Heart right ventricle (tissue), 16 donors: ENCODE measurements at regions not wholly inside any gene's neighbourhood (a gene's known extent, or its start where the extent isn't known, plus 50 kb on each side); places are given as distances from the start of the nearest gene placed in this dataset.

Experiments used
- ATAC-seq, 8 donors: fragments of 200-7000 bp; cut with Tn5 transposase; one replicate each; pipeline ENCODE4 v1.9.1; 2020; ENCODE audit warnings: mild to moderate bottlenecking in 8 of 8, moderate library complexity in 8 of 8, moderate number of reproducible peaks in 1 of 8
- DNase-seq, 2 donors: peaks; one replicate each; pipeline ENCODE4 v3.0.0-alpha.2; 2020
- H3K27ac ChIP-seq, 10 donors: fragments of 200-600 bp; sonication (generic) in 2 of 10; one replicate each; pipeline versions ENCODE4 v1.5.0 to v1.8.0; 2020 to 2022; ENCODE audit warnings: mild to moderate bottlenecking in 3 of 10
- H3K27me3 ChIP-seq, 7 donors: fragments of 200-600 bp; one replicate each; pipeline ENCODE4 v1.8.0; 2021 to 2022; ENCODE audit warnings: mild to moderate bottlenecking in 2 of 7
- H3K36me3 ChIP-seq, 9 donors: fragments of 200-600 bp; sonication (generic) in 1 of 9; one replicate each; pipeline versions ENCODE4 v1.5.0 to v1.8.0; 2020 to 2022; ENCODE audit warnings: mild to moderate bottlenecking in 2 of 9
- H3K4me1 ChIP-seq, 9 donors: fragments of 200-600 bp; sonication (generic) in 1 of 9; one replicate each; pipeline versions ENCODE4 v1.5.0 to v1.8.0; 2020 to 2022; ENCODE audit warnings: mild to moderate bottlenecking in 4 of 9
- H3K4me3 ChIP-seq, 10 donors: fragments of 200-600 bp; sonication (generic) in 2 of 10; one replicate each; pipeline versions ENCODE4 v1.5.0 to v1.8.0; 2020 to 2022; ENCODE audit warnings: mild to moderate bottlenecking in 7 of 10, moderate library complexity in 2 of 10
- H3K9me3 ChIP-seq, 11 donors: fragments of 200-600 bp in 10 of 11; sonication (generic) in 2 of 11; one replicate each; pipeline versions ENCODE4 v1.5.0 to v1.8.0; 2013 to 2022; ENCODE audit warnings: mild to moderate bottlenecking in 2 of 11, control low read depth in 1 of 11, moderate library complexity in 1 of 11
- WGBS, 2 donors: extraction: QIAGEN DNeasy Blood & Tissue Kit; methylation state at CpG; one replicate each; pipeline ENCODE4 v1.1.7; 2013; ENCODE audit warnings: inconsistent platforms in 1 of 2; 5-methylcytosine and 5-hydroxymethylcytosine counted together
- intact Hi-C, 10 donors: fragments of 100-400 bp; cut with DNase I; formaldehyde crosslinking; loops; one replicate each; pipeline versions ENCODE4 v1.11.1 to v1.14.2; 2022
- TF ChIP-seq, protein P1 (sequence below), 9 donors: fragments of 200-600 bp; sonication (generic) in 2 of 9; IDR thresholded peaks; one replicate each; pipeline versions ENCODE4 v1.5.0 to v1.8.0; 2021 to 2022; ENCODE audit warnings: antibody characterized with exemption in 9 of 9, mild to moderate bottlenecking in 5 of 9, moderate library complexity in 1 of 9
- donor health status: Arrhythmogenic right ventricular cardiomyopathy.
- donor health status: ischemic (EF 13 %, LVEDD 7.1; RV severe dilation, severe dysfunction).
- donor health status: healthy with polysubstance abuse.
- donor health status: DM: no; HTN: yes; CAD: no.
- donor health status: DM: no; HTN: no; CAD: no.
- donor health status: ischemic (EF 25% LVEDD 6.9; RV normal size, moderate dysfunction).
- donor health status: ischemic (EF 25% LVEDD 5.7; RV mildly dilated, moderate dysfunction).
- donor health status: healthy.
- donor health status: DM: yes; HTN: yes; CAD: no.
- donor health status: Ischemic cardiomyopathy.
- donor health status: ischemic (EF 35%, LVEDD 5.7; RV mildly dilated, moderate dysfunction).
- donor health status: nonischemic (EF 11% LVEDD 7.7; RV severe dilation, severe dysfunction).
- donor health status: DM: yes; HTN: yes; CAD: no.
- donor health status: PGD.
- donor health status: ischemic (EF 29% LVEDD 5.4; RV normal size, mild dysfunction).
- donor health status: nonischemic (EF 23%, LVEDD 6.1; RV moderate dilation, normal function).

DNA sequence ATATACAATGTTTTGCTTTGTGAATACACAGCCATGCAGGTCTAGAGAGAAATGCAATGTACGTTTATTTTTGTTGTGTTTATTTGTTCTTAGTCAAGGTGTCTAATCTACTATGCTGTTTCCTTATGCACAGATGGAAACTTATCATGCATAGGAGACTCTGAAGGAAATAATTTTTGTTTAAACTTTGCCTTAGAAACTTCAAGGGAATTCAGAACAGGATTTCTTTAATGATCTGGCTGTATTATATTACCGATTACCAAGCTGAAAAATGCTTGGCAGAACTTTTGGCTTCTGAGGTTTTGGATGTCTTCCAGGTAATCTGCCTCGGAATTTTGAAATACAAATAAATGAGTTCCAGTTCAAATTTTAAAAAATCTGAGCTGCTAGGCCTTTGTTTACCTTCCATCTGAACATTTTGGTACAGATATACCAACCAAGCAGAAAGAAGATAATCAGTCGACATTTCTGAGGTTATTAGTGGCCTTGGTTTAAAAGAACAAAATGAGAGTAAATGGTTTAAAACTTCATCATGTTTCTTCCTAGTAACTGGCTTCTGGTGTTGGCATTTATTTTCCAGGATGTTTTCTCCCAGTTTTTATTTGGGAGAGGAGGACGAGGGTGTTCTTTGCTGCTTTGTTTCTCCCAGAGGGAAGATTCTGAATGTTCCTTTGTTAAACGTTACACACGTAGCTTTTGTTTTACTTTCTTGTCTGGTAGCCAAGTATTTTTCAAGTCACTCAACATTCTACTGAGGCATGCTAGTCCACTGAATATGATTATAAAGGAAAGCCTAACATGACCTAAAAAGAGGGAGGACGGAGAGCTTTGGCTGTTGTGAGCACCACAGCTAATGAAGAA is 421.8 kb upstream of the TBL1XR1 start:
- Histone ChIP-seq H3K4me3 (no peak overlapping the region), H3K4me1 (peaks cover 5 to 54% (median 42%) of the 10 kb centered on the region in 9 donors), H3K9me3 (no peaks in the 10 kb centered on the region), H3K36me3 (no peaks in the 10 kb centered on the region), H3K27me3 (no peaks in the 10 kb centered on the region), H3K27ac (peak overlapping the region; percentile 14 to 78 (median 50))
- TF ChIP-seq, protein P1, sequence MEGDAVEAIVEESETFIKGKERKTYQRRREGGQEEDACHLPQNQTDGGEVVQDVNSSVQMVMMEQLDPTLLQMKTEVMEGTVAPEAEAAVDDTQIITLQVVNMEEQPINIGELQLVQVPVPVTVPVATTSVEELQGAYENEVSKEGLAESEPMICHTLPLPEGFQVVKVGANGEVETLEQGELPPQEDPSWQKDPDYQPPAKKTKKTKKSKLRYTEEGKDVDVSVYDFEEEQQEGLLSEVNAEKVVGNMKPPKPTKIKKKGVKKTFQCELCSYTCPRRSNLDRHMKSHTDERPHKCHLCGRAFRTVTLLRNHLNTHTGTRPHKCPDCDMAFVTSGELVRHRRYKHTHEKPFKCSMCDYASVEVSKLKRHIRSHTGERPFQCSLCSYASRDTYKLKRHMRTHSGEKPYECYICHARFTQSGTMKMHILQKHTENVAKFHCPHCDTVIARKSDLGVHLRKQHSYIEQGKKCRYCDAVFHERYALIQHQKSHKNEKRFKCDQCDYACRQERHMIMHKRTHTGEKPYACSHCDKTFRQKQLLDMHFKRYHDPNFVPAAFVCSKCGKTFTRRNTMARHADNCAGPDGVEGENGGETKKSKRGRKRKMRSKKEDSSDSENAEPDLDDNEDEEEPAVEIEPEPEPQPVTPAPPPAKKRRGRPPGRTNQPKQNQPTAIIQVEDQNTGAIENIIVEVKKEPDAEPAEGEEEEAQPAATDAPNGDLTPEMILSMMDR (IDR thresholded peaks at IDR 0.05), result no peak
- DNase-seq (no peak), ATAC-seq (peak in 5 of 8 donors; percentile 25 to 77 (median 53))
- 15% methylated on average over 8 of the region's 8 CpGs for WGBS, 2 donors
- intact Hi-C loops, result loop anchor here in 1 of 10 donors (10.0 kb wide), 2 partner anchors 196 to 564 kb away; no protein-coding TSS in a partner anchor

DNA sequence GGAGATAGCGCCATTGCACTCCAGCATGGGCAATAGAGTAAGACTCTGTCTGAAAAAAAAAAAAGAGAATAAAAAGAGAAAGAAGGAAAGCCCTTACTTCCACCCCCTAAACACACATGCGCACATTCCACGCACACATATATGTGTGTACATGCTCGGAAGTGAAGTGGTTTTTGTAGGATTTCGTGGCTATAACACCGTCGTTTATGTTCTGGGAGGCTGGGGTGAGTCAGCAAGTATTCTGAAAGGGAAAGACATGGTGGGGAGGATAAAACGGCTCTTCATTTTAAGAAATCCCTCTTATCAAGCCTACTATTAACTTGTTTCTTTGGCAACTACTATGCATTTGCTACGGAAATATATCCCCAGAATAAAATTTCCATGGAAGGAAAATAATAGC is 422.8 kb upstream of the TBL1XR1 start:
- Histone ChIP-seq H3K27me3 (no peaks in the 10 kb centered on the region), H3K9me3 (no peaks in the 10 kb centered on the region), H3K36me3 (no peaks in the 10 kb centered on the region), H3K27ac (peak overlapping the region in 4 of 10 donors; percentile 46 to 78 (median 60)), H3K4me3 (no peak overlapping the region), H3K4me1 (peaks cover 5 to 49% (median 37%) of the 10 kb centered on the region in 9 donors)
- ATAC-seq, result no peak
- WGBS, 2 donors, result 92 to 94% methylated on average over 9 of the region's 9 CpGs
- DNase-seq, result no peak
- intact Hi-C loops, result loop anchor here in 1 of 10 donors (10.0 kb wide), 1 partner anchor 255 kb away; no protein-coding TSS in a partner anchor
- TF ChIP-seq, protein P1 (IDR thresholded peaks at IDR 0.05), result no peak

DNA sequence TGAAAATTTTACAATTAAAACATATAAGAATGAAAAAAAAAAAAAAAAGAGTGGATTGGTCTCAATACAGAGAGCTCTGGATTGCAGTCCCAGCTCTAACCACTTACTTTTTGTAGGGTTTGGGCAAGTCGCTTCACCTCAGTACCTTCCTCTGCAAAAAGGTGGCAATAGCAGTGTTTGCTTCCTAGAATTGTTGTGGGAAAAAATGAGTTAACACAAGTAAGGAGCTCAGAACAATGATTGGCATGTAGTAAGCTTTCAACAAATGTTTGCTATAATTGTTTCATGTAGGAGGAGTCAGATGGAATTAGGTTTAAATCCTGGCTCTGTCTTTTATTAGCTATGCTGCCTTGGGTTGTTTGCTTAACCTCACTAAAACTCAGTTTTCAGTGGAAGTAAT is 425.2 kb upstream of the TBL1XR1 start:
- intact Hi-C loops, result loop anchor here in 1 of 10 donors (10.0 kb wide), 1 partner anchor 258 kb away; no protein-coding TSS in a partner anchor
- Histone ChIP-seq H3K4me3 (no peak overlapping the region), H3K4me1 (peaks cover 5 to 41% (median 26%) of the 10 kb centered on the region in 9 donors), H3K9me3 (no peaks in the 10 kb centered on the region), H3K36me3 (no peaks in the 10 kb centered on the region), H3K27me3 (no peaks in the 10 kb centered on the region), H3K27ac (peak overlapping the region in 2 of 10 donors; percentile 18 to 38)
- WGBS, 2 donors, result 69 to 73% methylated on average over 1 of the region's 1 CpG
- DNase-seq (no peak), ATAC-seq (peak in 6 of 8 donors; percentile 37 to 72 (median 44))
- TF ChIP-seq, protein P1 (IDR thresholded peaks at IDR 0.05), result peak in 3 of 9 donors; percentile 22 to 47 (median 22)

DNA sequence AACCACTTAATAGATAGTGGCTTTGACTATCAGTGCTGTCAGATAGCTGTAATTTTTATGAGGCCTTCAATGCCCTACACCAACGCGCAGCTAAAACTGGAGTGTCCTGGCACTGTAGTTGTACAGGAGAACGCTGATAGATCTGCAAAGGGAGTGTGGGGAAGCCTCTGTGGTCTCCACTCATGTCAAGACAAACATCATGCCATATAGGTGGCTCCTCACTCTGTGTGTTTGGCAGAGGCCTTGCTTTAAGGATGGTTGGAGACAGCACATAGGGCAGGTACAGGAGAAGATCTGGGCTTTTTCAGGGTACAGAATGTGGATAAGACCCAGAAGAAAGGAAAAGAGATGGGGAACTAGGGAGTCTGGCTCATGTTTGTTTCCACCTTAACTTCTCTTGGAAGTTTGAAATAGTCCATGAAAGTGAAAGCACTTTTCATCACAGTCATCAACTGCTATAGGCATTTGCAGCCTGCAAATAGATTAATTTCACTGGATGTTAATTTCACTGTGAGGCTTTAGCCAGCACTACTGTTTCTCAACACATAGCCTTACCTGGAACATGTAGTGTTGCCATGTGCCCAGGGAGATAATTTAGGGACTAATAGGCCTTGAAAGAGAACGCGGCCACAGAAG is 425.8 kb upstream of the TBL1XR1 start:
- H3K4me3 ChIP-seq, result no peak overlapping the region
- 58 to 74% methylated on average over 5 of the region's 5 CpGs for WGBS, 2 donors
- ATAC-seq (peak in 3 of 8 donors; percentile 12 to 21 (median 20)), DNase-seq (no peak)
- no peaks in the 10 kb centered on the region for H3K36me3 ChIP-seq
- intact Hi-C loops, result loop anchor here in 1 of 10 donors (10.0 kb wide), 1 partner anchor 258 kb away; no protein-coding TSS in a partner anchor
- H3K27ac ChIP-seq, result peak overlapping the region in 4 of 10 donors; percentile 9 to 41 (median 28)
- TF ChIP-seq, protein P1 (IDR thresholded peaks at IDR 0.05), result no peak
- peaks cover 0 to 2% (median 0%) of the 10 kb centered on the region in 11 donors for H3K9me3 ChIP-seq
- H3K27me3 ChIP-seq, result no peaks in the 10 kb centered on the region
- H3K4me1 ChIP-seq, result peaks cover 5 to 41% (median 26%) of the 10 kb centered on the region in 9 donors
